HCT116 (cell line): ENCODE measurements at regions not wholly inside any gene's neighbourhood (a gene's known extent, or its start where the extent isn't known, plus 50 kb on each side); places are given as distances from the start of the nearest gene placed in this dataset.

Experiments used
- CEBPB ChIP-seq: IDR thresholded peaks from 2 replicates; pipeline ENCODE4 v1.6.1; 2012; ENCODE audit warnings: low read depth
- EZH2 ChIP-seq: fragments of 200-600 bp; sonication (generic); IDR thresholded peaks from 2 replicates; pipeline ENCODE4 v1.6.1; 2017; ENCODE audit warnings: antibody characterized with exemption, mixed run types
- EZH2phosphoT487 ChIP-seq: fragments of 200-600 bp; IDR thresholded peaks from 2 replicates; pipeline ENCODE4 v1.6.1; 2018; ENCODE audit warnings: antibody characterized with exemption, borderline replicate concordance
- POLR2AphosphoS5 ChIP-seq: IDR thresholded peaks from 2 replicates; pipeline ENCODE4 v1.6.1; 2011; ENCODE audit warnings: mild to moderate bottlenecking, low read depth, low read length, moderate library complexity
- SIN3A ChIP-seq: IDR thresholded peaks from 2 replicates; pipeline ENCODE4 v1.6.1; 2012; ENCODE audit warnings: low read depth
- ZFX ChIP-seq: fragments of 450-650 bp; IDR thresholded peaks from 2 replicates; pipeline ENCODE4 v1.6.1; 2017
- TF ChIP-seq, protein P1 (sequence below), 3 experiments: fragments of 200-600 bp in 1 of 3; sonication (generic) in 1 of 3; IDR thresholded peaks in 2 of 3; conservative IDR thresholded peaks in 1 of 3; 2 replicates each; pipeline ENCODE4 v1.5.1; 2012 to 2017; ENCODE audit warnings: low read depth in 2 of 3, low read length in 2 of 3, antibody characterized with exemption in 1 of 3, borderline replicate concordance in 1 of 3, control low read depth in 1 of 3, mild to moderate bottlenecking in 1 of 3, mixed read lengths in 1 of 3, mixed run types in 1 of 3, moderate library complexity in 1 of 3; ENCODE audit not compliant: insufficient read depth in 1 of 3
- TF ChIP-seq, protein P2 (sequence below): IDR thresholded peaks from 2 replicates; pipeline ENCODE4 v1.6.1; 2011; ENCODE audit warnings: mild to moderate bottlenecking, low read length, moderate library complexity; ENCODE audit not compliant: insufficient replicate concordance; ENCODE audit errors: extremely low read depth
- TF ChIP-seq, protein P3 (sequence below): IDR thresholded peaks from 2 replicates; pipeline ENCODE4 v1.6.1; 2012

DNA sequence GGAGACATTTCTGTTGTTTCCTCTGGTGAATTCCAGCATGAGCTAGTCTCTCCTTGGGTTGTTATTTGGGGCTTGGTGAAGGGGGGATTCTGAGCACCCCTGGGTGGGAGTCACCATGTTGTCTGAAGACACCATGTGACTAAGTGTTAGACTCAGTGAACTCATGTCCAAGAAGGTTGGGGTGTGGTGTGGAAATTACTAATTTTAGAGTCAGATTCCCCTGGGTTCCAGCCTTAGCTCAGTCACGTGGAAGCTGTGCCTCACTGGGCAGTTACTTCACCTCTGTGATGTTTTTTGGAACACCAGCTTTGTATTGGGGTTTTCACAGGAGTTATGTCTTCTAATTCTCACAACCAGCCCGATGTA lies 171.5 kb downstream of the RPLP1 start:
- no peak for TF ChIP-seq CEBPB
- TF ChIP-seq, protein P1, sequence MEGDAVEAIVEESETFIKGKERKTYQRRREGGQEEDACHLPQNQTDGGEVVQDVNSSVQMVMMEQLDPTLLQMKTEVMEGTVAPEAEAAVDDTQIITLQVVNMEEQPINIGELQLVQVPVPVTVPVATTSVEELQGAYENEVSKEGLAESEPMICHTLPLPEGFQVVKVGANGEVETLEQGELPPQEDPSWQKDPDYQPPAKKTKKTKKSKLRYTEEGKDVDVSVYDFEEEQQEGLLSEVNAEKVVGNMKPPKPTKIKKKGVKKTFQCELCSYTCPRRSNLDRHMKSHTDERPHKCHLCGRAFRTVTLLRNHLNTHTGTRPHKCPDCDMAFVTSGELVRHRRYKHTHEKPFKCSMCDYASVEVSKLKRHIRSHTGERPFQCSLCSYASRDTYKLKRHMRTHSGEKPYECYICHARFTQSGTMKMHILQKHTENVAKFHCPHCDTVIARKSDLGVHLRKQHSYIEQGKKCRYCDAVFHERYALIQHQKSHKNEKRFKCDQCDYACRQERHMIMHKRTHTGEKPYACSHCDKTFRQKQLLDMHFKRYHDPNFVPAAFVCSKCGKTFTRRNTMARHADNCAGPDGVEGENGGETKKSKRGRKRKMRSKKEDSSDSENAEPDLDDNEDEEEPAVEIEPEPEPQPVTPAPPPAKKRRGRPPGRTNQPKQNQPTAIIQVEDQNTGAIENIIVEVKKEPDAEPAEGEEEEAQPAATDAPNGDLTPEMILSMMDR (IDR thresholded peaks at IDR 0.05 in 2 of 3, conservative IDR thresholded peaks at IDR 0.05 in 1 of 3; ENCODE audit: borderline replicate concordance in 1 of 3, insufficient read depth in 1 of 3, low read depth in 2 of 3, low read length in 2 of 3), result no peak
- TF ChIP-seq SIN3A, result no peak
- TF ChIP-seq EZH2, result no peak
- TF ChIP-seq, protein P2, sequence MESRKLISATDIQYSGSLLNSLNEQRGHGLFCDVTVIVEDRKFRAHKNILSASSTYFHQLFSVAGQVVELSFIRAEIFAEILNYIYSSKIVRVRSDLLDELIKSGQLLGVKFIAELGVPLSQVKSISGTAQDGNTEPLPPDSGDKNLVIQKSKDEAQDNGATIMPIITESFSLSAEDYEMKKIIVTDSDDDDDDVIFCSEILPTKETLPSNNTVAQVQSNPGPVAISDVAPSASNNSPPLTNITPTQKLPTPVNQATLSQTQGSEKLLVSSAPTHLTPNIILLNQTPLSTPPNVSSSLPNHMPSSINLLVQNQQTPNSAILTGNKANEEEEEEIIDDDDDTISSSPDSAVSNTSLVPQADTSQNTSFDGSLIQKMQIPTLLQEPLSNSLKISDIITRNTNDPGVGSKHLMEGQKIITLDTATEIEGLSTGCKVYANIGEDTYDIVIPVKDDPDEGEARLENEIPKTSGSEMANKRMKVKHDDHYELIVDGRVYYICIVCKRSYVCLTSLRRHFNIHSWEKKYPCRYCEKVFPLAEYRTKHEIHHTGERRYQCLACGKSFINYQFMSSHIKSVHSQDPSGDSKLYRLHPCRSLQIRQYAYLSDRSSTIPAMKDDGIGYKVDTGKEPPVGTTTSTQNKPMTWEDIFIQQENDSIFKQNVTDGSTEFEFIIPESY, result no peak
- no peak for TF ChIP-seq POLR2AphosphoS5
- TF ChIP-seq, protein P3, sequence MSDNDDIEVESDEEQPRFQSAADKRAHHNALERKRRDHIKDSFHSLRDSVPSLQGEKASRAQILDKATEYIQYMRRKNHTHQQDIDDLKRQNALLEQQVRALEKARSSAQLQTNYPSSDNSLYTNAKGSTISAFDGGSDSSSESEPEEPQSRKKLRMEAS, result no peak
- TF ChIP-seq EZH2phosphoT487, result no peak
- no peak for TF ChIP-seq ZFX
